Ishikawa (cell line): ENCODE measurements at regions not wholly inside any gene's neighbourhood (a gene's known extent, or its start where the extent isn't known, plus 50 kb on each side); places are given as distances from the start of the nearest gene placed in this dataset.

Experiments used
- CEBPB ChIP-seq: IDR thresholded peaks from 2 replicates; pipeline ENCODE4 v1.6.1; 2012
- REST ChIP-seq: IDR thresholded peaks from 2 replicates; pipeline ENCODE4 v1.6.1; 2012; ENCODE audit warnings: low read depth, mild to moderate bottlenecking
- YY1 ChIP-seq: IDR thresholded peaks from 2 replicates; pipeline ENCODE4 v1.6.1; 2012; ENCODE audit warnings: low read depth
- ZBTB7A ChIP-seq: IDR thresholded peaks from 2 replicates; pipeline ENCODE4 v1.6.1; 2012; ENCODE audit warnings: low read depth

- TF ChIP-seq REST, result no peak
- TF ChIP-seq ZBTB7A, result no peak
- no peak for TF ChIP-seq YY1
- TF ChIP-seq CEBPB, result no peak
These were observed 1043.3 kb upstream of the PIK3C3 start for GRCh38 chr18:40911582-40912254.
